LNCAP (cell line): ENCODE measurements at regions not wholly inside any gene's neighbourhood (a gene's known extent, or its start where the extent isn't known, plus 50 kb on each side); places are given as distances from the start of the nearest gene placed in this dataset.

ENCODE experiments used
- CTCF ChIP-seq: fragments of 450-650 bp; IDR thresholded peaks from 2 replicates; pipeline ENCODE4 v1.5.1; 2017; ENCODE audit warnings: mild to moderate bottlenecking

GRCh38 chr1:108314815-108315214 is 70.9 kb upstream of the NBPF4 start:
- no peak for TF ChIP-seq CTCF

- TF ChIP-seq CTCF, result peak; percentile 52
Measured at GRCh38 chr1:108316545-108316944, 72.7 kb upstream of the NBPF4 start.

GRCh38 chr1:108320849-108321248 is 77.0 kb upstream of the NBPF4 start:
- TF ChIP-seq CTCF, result no peak

GRCh38 chr1:108327534-108328466 is 83.9 kb upstream of the NBPF4 start:
- TF ChIP-seq CTCF, result no peak

GRCh38 chr1:108345776-108346531 is 102.1 kb upstream of the NBPF4 start:
- no peak for TF ChIP-seq CTCF

GRCh38 chr1:108357802-108358201 is 92.3 kb upstream of the NBPF6 start:
- no peak for TF ChIP-seq CTCF
